ENCODE measurements at regions not wholly inside any gene's neighbourhood (a gene's known extent, or its start where the extent isn't known, plus 50 kb on each side); places are given as distances from the start of the nearest gene placed in this dataset.

- Mint-ChIP-seq H3K4me1 (ENCODE audit: low read depth) (no peaks in the 10 kb centered on the region), H3K27ac (no peak overlapping the region), H3K4me3 (no peak overlapping the region), H3K9me3 (no peaks in the 10 kb centered on the region), H3K27me3 (ENCODE audit: insufficient read depth) (peaks cover 6% of the 10 kb centered on the region), H3K36me3 (ENCODE audit: low read depth) (no peaks in the 10 kb centered on the region)
- intact Hi-C loops (cut with micrococcal nuclease): no loop called here
- DNase-seq (ENCODE audit: low spot score): no peak
Measured at GRCh38 chr13:30016398-30016797, 166.0 kb upstream of the UBL3 start.

- peaks cover 2% of the 10 kb centered on the region for H3K27me3 Mint-ChIP-seq (ENCODE audit: insufficient read depth)
- no peaks in the 10 kb centered on the region for H3K9me3 Mint-ChIP-seq
- H3K27ac Mint-ChIP-seq: no peak overlapping the region
- DNase-seq (ENCODE audit: low spot score): no peak
- H3K4me3 Mint-ChIP-seq: no peak overlapping the region
- peaks cover 22% of the 10 kb centered on the region for H3K4me1 Mint-ChIP-seq (ENCODE audit: low read depth)
- no peaks in the 10 kb centered on the region for H3K36me3 Mint-ChIP-seq (ENCODE audit: low read depth)
- intact Hi-C loops (cut with micrococcal nuclease): no loop called here
Measured at GRCh38 chr13:30009411-30009810, 159.0 kb upstream of the UBL3 start.

DNA sequence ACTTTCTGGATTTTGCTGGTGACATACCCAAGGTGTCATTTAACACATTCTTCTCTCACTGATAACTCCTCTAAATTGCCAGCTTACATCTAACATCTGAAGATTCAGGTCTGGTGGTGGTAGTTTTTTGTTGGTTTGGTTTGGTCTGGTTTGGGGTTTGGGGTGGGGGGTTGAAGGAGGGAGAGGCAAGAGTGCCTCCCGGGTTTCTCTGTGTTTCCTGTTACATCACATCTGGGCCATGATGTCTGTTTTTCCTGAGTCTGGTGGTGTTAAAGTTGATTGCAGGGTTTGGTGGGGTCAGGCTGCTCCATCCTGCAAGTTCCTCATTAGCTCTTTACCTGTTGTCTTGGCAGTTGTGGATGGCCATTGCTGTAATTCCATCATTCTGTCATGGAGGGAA lies 155.8 kb upstream of the UBL3 start:
- no peaks in the 10 kb centered on the region for H3K9me3 Mint-ChIP-seq
- intact Hi-C loops (cut with micrococcal nuclease): no loop called here
- H3K4me3 Mint-ChIP-seq: no peak overlapping the region
- no peaks in the 10 kb centered on the region for H3K36me3 Mint-ChIP-seq (ENCODE audit: low read depth)
- H3K4me1 Mint-ChIP-seq (ENCODE audit: low read depth): peaks cover 36% of the 10 kb centered on the region
- no peaks in the 10 kb centered on the region for H3K27me3 Mint-ChIP-seq (ENCODE audit: insufficient read depth)
- no peak overlapping the region for H3K27ac Mint-ChIP-seq
- DNase-seq (ENCODE audit: low spot score): no peak

DNA sequence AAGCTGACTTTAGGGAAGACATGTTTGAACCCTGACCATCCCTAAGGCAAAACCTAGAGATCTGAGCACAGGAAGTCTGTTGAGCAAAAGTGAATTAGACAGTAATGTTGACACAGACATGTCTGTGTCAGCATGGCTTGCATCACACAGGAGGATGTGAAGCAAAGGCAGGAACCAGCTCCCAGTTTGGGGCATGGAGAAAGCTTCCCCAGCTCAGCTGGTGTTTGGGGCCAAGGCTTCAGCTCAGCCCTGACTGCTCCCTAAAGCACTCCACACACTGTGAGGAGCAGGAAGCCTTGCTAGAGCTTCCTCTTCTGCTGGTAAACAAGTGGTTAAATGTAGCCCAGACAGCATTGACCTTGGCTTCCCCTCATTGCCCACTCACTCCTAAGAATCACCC lies 153.8 kb upstream of the UBL3 start:
- peaks cover 36% of the 10 kb centered on the region for H3K4me1 Mint-ChIP-seq (ENCODE audit: low read depth)
- intact Hi-C loops (cut with micrococcal nuclease): no loop called here
- DNase-seq (ENCODE audit: low spot score): no peak
- H3K4me3 Mint-ChIP-seq: no peak overlapping the region
- H3K36me3 Mint-ChIP-seq (ENCODE audit: low read depth): no peaks in the 10 kb centered on the region
- no peaks in the 10 kb centered on the region for H3K27me3 Mint-ChIP-seq (ENCODE audit: insufficient read depth)
- no peaks in the 10 kb centered on the region for H3K9me3 Mint-ChIP-seq
- no peak overlapping the region for H3K27ac Mint-ChIP-seq

GRCh38 chr13:30002577-30002976 lies 152.2 kb upstream of the UBL3 start:
- DNase-seq (ENCODE audit: low spot score): no peak
- Mint-ChIP-seq H3K9me3 (no peaks in the 10 kb centered on the region), H3K27me3 (ENCODE audit: insufficient read depth) (no peaks in the 10 kb centered on the region), H3K36me3 (ENCODE audit: low read depth) (no peaks in the 10 kb centered on the region), H3K4me1 (ENCODE audit: low read depth) (peaks cover 36% of the 10 kb centered on the region), H3K4me3 (no peak overlapping the region), H3K27ac (no peak overlapping the region)
- intact Hi-C loops (cut with micrococcal nuclease): loop anchor here (2.0 kb wide), 1 partner anchor 68 kb away; no protein-coding TSS in a partner anchor

DNA sequence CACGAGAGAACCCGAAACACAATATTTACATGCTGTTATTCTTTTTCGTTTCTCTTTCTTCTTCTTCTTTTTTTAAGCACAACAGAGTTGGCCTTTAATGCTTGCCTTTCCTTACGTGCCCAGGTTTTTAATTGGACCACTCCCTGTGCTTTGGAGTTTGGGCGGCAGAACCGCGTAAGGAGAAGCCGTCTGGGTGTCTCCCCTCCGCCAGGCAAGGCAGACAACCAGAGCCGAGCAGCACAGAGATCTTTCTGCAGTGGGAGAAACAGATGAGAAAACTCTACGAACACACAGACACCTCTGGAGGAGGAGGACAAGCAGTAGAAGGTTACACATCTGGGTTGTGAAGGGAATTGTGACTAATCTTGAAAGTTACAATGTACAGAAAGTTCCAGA lies 150.0 kb upstream of the UBL3 start:
- Mint-ChIP-seq H3K9me3 (no peaks in the 10 kb centered on the region), H3K4me3 (no peak overlapping the region), H3K27me3 (ENCODE audit: insufficient read depth) (no peaks in the 10 kb centered on the region), H3K27ac (no peak overlapping the region), H3K4me1 (ENCODE audit: low read depth) (peaks cover 23% of the 10 kb centered on the region), H3K36me3 (ENCODE audit: low read depth) (no peaks in the 10 kb centered on the region)
- DNase-seq (ENCODE audit: low spot score): no peak
- intact Hi-C loops (cut with micrococcal nuclease): no loop called here

GRCh38 chr13:29999492-30000369 lies 149.3 kb upstream of the UBL3 start:
- DNase-seq (ENCODE audit: low spot score): no peak
- intact Hi-C loops (cut with micrococcal nuclease): no loop called here
- peaks cover 17% of the 10 kb centered on the region for H3K4me1 Mint-ChIP-seq (ENCODE audit: low read depth)
- H3K27ac Mint-ChIP-seq: no peak overlapping the region
- no peaks in the 10 kb centered on the region for H3K36me3 Mint-ChIP-seq (ENCODE audit: low read depth)
- no peaks in the 10 kb centered on the region for H3K9me3 Mint-ChIP-seq
- no peaks in the 10 kb centered on the region for H3K27me3 Mint-ChIP-seq (ENCODE audit: insufficient read depth)
- H3K4me3 Mint-ChIP-seq: no peak overlapping the region

GRCh38 chr13:29996316-29996715 lies 145.9 kb upstream of the UBL3 start:
- H3K9me3 Mint-ChIP-seq: no peaks in the 10 kb centered on the region
- intact Hi-C loops (cut with micrococcal nuclease): no loop called here
- no peak overlapping the region for H3K27ac Mint-ChIP-seq
- H3K4me3 Mint-ChIP-seq: no peak overlapping the region
- no peaks in the 10 kb centered on the region for H3K27me3 Mint-ChIP-seq (ENCODE audit: insufficient read depth)
- no peaks in the 10 kb centered on the region for H3K36me3 Mint-ChIP-seq (ENCODE audit: low read depth)
- H3K4me1 Mint-ChIP-seq (ENCODE audit: low read depth): no peaks in the 10 kb centered on the region
- no peak for DNase-seq (ENCODE audit: low spot score)

- Mint-ChIP-seq H3K4me3 (no peak overlapping the region), H3K9me3 (no peaks in the 10 kb centered on the region), H3K4me1 (ENCODE audit: low read depth) (no peaks in the 10 kb centered on the region), H3K27me3 (ENCODE audit: insufficient read depth) (no peaks in the 10 kb centered on the region), H3K27ac (no peak overlapping the region), H3K36me3 (ENCODE audit: low read depth) (no peaks in the 10 kb centered on the region)
- intact Hi-C loops (cut with micrococcal nuclease): no loop called here
- DNase-seq (ENCODE audit: low spot score): no peak
Measured at GRCh38 chr13:29994911-29995595, 144.6 kb upstream of the UBL3 start.

DNA sequence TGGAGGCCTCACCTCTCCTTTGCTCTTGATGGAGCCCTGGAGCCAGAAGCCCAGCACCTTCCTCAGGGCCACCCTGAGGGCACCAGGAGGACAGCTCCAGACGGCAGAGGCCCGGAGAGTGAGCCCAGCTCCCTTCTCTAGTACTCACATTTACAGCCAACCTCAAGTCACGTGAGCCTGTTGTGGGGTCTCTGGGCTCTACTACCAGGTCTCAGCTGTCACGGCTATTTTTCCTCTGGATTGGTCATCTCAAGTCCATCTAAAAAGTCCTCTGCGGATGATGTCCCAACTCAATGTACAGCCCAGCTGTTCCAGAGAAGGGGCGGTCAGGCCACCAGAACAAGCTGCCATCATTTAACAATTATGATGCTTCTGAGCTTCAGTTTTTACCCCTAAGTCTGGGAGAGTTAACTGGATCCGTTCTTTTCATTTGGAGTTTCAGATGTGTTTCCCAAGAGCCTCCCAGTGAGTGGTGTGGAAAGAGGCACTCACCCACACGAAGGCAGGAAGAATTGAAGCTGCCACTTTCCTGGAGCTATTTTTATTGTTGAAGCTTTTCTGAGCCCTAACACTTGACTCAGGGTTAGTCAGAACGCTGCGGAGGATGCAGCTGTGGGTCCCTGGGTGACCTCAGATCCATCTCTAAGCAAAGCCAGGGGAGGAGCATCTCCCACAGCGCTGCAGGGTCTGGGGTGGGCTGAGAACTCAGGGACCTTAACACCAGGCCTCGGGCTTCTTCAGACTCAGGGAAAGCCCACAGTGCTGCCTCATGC lies 143.5 kb upstream of the UBL3 start:
- no peak for DNase-seq (ENCODE audit: low spot score)
- Mint-ChIP-seq H3K27me3 (ENCODE audit: insufficient read depth) (no peaks in the 10 kb centered on the region), H3K27ac (no peak overlapping the region), H3K4me1 (ENCODE audit: low read depth) (no peaks in the 10 kb centered on the region), H3K9me3 (no peaks in the 10 kb centered on the region), H3K36me3 (ENCODE audit: low read depth) (no peaks in the 10 kb centered on the region), H3K4me3 (no peak overlapping the region)
- intact Hi-C loops (cut with micrococcal nuclease): no loop called here

DNA sequence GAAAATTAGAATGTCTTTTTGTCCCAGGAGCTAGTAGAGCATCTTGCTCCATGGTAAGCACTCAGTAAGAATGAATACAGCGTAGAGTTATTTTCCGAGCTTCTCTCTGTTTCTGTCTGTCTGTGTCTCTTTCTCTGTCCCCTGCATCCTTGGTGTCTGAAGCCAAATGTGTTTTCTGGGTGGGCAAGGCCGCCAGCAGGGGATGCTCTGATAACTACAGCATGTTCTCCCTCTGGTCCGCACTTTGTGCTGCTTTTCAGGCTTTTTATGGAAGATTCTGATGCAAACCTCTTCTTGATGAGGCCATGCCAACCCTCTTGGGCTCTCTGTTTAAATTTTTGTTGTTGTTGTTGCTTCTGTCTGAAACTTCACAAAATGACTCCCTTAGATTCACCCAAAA lies 142.8 kb upstream of the UBL3 start:
- intact Hi-C loops (cut with micrococcal nuclease): no loop called here
- no peaks in the 10 kb centered on the region for H3K36me3 Mint-ChIP-seq (ENCODE audit: low read depth)
- no peaks in the 10 kb centered on the region for H3K27me3 Mint-ChIP-seq (ENCODE audit: insufficient read depth)
- peaks cover 2% of the 10 kb centered on the region for H3K9me3 Mint-ChIP-seq
- no peak overlapping the region for H3K27ac Mint-ChIP-seq
- DNase-seq (ENCODE audit: low spot score): no peak
- no peaks in the 10 kb centered on the region for H3K4me1 Mint-ChIP-seq (ENCODE audit: low read depth)
- H3K4me3 Mint-ChIP-seq: no peak overlapping the region

DNA sequence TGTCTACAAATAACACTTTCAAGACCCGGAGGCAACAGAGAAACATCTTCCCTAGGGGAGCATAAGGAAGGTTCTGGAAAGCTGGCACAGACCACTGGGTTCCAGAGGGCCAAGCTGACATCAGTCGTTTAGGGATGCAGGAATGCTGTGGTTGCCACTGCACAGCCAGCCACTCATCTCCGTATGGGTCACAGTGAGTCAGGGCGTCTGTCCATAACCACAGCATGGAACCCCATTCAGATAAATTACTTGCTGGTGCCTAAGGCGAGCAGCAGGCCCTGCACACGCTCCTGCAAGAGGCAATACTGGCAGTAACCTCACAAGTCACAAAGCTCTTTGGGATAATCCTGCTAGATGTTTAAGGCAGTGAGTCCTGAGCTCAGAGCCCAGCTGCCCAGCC lies 140.9 kb upstream of the UBL3 start:
- peaks cover 1% of the 10 kb centered on the region for H3K36me3 Mint-ChIP-seq (ENCODE audit: low read depth)
- H3K27me3 Mint-ChIP-seq (ENCODE audit: insufficient read depth): no peaks in the 10 kb centered on the region
- H3K4me1 Mint-ChIP-seq (ENCODE audit: low read depth): no peaks in the 10 kb centered on the region
- DNase-seq (ENCODE audit: low spot score): no peak
- H3K27ac Mint-ChIP-seq: no peak overlapping the region
- intact Hi-C loops (cut with micrococcal nuclease): no loop called here
- no peak overlapping the region for H3K4me3 Mint-ChIP-seq
- peaks cover 16% of the 10 kb centered on the region for H3K9me3 Mint-ChIP-seq

DNA sequence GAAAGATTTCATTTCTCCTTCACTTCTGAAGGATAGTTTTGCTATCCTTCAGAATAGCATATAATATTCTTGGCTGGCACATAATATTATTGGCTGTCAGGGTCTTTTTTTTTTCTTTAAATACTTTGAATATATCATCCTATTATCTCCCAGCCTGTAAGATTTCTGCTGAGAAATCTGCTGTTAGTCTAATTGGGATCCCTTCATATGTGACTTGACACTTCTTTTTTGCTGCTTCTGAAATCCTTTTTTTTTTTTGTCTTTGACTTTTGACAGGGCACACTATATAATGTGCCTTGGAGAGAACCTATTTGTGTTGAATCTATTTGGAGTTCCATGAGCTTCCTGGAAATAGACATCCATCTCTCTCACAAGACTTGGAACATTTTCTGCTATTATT lies 136.9 kb upstream of the UBL3 start:
- H3K36me3 Mint-ChIP-seq (ENCODE audit: low read depth): peaks cover 3% of the 10 kb centered on the region
- no peak overlapping the region for H3K4me3 Mint-ChIP-seq
- no peak for DNase-seq (ENCODE audit: low spot score)
- intact Hi-C loops (cut with micrococcal nuclease): no loop called here
- peaks cover 16% of the 10 kb centered on the region for H3K27me3 Mint-ChIP-seq (ENCODE audit: insufficient read depth)
- peaks cover 22% of the 10 kb centered on the region for H3K9me3 Mint-ChIP-seq
- H3K4me1 Mint-ChIP-seq (ENCODE audit: low read depth): no peaks in the 10 kb centered on the region
- H3K27ac Mint-ChIP-seq: no peak overlapping the region
